Mononuclear cell (primary cell): ENCODE measurements at regions not wholly inside any gene's neighbourhood (a gene's known extent, or its start where the extent isn't known, plus 50 kb on each side); places are given as distances from the start of the nearest gene placed in this dataset.
"Not testable (repeated sequence)": the region's sequence is repeated elsewhere in the genome, so short reads cannot be mapped to it uniquely, and the experiment has no call there.

Experiments
- H3K27me3 ChIP-seq: 2 replicates; pipeline ENCODE4 v1.6.0; 2011; ENCODE audit warnings: low read length, control low read depth; ENCODE audit not compliant: insufficient read depth
- H3K4me1 ChIP-seq: 2 replicates; pipeline ENCODE4 v1.5.1; 2011; ENCODE audit warnings: mild to moderate bottlenecking, low read length, control low read depth; ENCODE audit not compliant: insufficient read depth
- H3K4me3 ChIP-seq: 2 replicates; pipeline ENCODE4 v1.5.1; 2011; ENCODE audit warnings: mild to moderate bottlenecking, low read length, moderate library complexity
- H3K9me3 ChIP-seq: 2 replicates; pipeline ENCODE4 v1.5.1; 2011; ENCODE audit warnings: low read depth, mild to moderate bottlenecking, control low read depth, low read length

DNA sequence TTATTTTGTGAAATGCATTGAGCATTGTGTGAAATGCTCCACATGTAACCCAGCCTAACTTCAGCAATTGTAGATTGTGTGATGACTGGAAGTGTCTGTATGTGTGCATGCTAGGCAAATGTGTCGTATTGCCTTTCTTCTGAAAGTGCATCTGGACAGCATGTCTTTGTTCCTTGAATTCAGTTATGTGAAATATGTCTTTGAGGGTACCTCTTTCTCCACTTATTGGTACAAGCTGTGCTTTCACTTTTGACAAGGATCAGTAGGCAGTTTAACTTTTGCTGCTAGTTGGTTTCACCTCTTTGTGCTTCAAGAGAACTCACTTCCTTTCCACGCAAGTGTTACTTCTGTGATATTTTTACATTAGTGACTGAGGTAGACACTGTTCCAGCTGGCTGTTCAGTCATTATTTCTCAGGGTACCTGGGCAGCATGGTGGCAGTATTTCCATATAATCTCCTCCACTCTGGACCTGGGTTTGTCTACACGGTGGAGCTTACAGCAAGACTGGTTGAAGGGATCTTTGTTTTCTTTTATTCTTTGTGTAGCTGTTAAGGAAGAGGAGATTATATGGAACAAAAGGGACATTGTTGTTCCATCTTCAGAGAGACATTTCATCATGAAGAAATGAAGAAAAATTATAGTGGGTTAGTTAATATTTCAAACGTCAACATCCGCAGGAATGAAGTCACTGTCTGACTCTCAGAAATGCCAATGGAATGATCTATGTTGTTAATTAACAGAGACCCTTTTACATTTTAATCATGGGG is 175.4 kb downstream of the UTRN start:
- H3K4me1 ChIP-seq: peaks cover 11% of the 10 kb centered on the region
- H3K27me3 ChIP-seq: no peaks in the 10 kb centered on the region
- no peaks in the 10 kb centered on the region for H3K9me3 ChIP-seq
- no peak overlapping the region for H3K4me3 ChIP-seq

- Histone ChIP-seq H3K4me3 (no peak overlapping the region), H3K9me3 (no peaks in the 10 kb centered on the region), H3K4me1 (peaks cover 11% of the 10 kb centered on the region), H3K27me3 (no peaks in the 10 kb centered on the region)
These were observed 176.9 kb downstream of the UTRN start for GRCh38 chr6:144462058-144462457.

DNA sequence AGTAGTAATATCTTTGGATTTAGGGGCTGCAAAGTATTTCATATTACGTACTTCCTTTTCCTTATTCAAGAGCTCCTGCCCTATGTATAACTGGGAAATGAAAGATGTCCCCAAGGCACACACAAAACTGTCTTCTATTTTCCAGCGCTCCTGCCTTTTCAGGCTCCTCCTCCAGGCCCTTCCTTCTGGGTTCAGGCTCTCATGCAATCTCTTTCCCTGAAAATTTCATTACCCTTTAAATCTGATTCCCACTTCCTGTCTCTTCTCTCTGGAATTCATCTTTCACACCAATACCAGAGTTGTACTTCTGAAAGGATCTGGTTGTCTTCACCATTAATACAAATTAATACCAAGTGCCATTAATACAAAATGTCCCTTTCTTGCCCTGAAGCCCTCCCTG is 181.6 kb downstream of the UTRN start:
- H3K27me3 ChIP-seq: no peaks in the 10 kb centered on the region
- H3K4me3 ChIP-seq: no peak overlapping the region
- no peaks in the 10 kb centered on the region for H3K9me3 ChIP-seq
- H3K4me1 ChIP-seq: peaks cover 5% of the 10 kb centered on the region

- no peaks in the 10 kb centered on the region for H3K9me3 ChIP-seq
- no peaks in the 10 kb centered on the region for H3K27me3 ChIP-seq
- peaks cover 5% of the 10 kb centered on the region for H3K4me1 ChIP-seq
- no peak overlapping the region for H3K4me3 ChIP-seq
These were observed 182.1 kb downstream of the UTRN start for GRCh38 chr6:144467172-144467762.

GRCh38 chr6:144467921-144468320 is 182.8 kb downstream of the UTRN start:
- H3K27me3 ChIP-seq: no peaks in the 10 kb centered on the region
- H3K9me3 ChIP-seq: no peaks in the 10 kb centered on the region
- H3K4me3 ChIP-seq: no peak overlapping the region
- H3K4me1 ChIP-seq: peaks cover 5% of the 10 kb centered on the region

DNA sequence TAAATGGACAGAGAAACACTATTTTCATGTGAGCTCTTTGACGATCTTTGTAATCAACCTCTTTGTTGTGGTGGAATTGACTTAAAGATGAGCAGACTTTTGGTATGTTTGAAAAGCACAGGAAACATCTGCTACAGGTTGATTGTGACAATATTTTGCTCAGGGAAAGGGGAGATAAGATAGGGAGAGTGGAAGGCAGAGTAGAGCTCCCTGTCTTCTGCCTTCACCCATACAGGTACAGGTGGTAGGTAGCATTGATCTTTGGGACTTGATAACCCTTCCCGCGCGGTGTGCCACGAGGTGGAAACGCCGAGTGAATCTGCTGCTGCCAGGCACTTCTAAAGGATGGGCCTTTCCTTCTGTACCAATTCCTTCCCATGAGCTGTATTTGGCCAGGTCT is 183.6 kb downstream of the UTRN start:
- Histone ChIP-seq H3K4me3 (no peak overlapping the region), H3K4me1 (peaks cover 5% of the 10 kb centered on the region), H3K27me3 (no peaks in the 10 kb centered on the region), H3K9me3 (no peaks in the 10 kb centered on the region)

- peaks cover 5% of the 10 kb centered on the region for H3K4me1 ChIP-seq
- H3K27me3 ChIP-seq: no peaks in the 10 kb centered on the region
- H3K4me3 ChIP-seq: no peak overlapping the region
- H3K9me3 ChIP-seq: no peaks in the 10 kb centered on the region
These were observed 184.0 kb downstream of the UTRN start for GRCh38 chr6:144469144-144469575.

DNA sequence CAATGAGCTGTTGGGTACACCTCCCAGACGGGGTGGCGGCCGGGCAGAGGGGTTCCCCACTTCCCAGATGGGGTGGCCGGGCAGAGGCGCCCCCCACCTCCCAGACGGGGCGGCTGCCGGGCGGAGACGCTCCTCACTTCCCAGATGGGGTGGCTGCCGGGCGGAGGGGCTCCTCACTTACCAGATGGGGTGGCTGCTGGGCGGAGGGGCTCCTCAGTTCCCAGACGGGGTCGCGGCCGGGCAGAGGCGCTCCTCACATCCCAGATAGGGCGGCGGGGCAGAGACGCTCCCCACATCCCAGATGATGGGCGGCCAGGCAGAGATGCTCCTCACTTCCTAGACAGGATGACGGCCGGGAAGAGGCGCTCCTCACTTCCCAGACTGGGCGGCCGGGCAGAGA is 185.1 kb downstream of the UTRN start:
- not testable (repeated sequence) for H3K4me3 ChIP-seq, H3K9me3 ChIP-seq, H3K27me3 ChIP-seq, H3K4me1 ChIP-seq

GRCh38 chr6:144471986-144472385 is 186.9 kb downstream of the UTRN start:
- H3K4me3 ChIP-seq: no peak overlapping the region
- H3K9me3 ChIP-seq: no peaks in the 10 kb centered on the region
- peaks cover 5% of the 10 kb centered on the region for H3K4me1 ChIP-seq
- H3K27me3 ChIP-seq: no peaks in the 10 kb centered on the region

GRCh38 chr6:144474290-144474689 is 189.2 kb downstream of the UTRN start:
- Histone ChIP-seq H3K4me3 (no peak overlapping the region), H3K9me3 (no peaks in the 10 kb centered on the region), H3K27me3 (no peaks in the 10 kb centered on the region), H3K4me1 (no peaks in the 10 kb centered on the region)

GRCh38 chr6:144474904-144475303 is 189.8 kb downstream of the UTRN start:
- no peaks in the 10 kb centered on the region for H3K27me3 ChIP-seq
- no peaks in the 10 kb centered on the region for H3K9me3 ChIP-seq
- no peaks in the 10 kb centered on the region for H3K4me1 ChIP-seq
- H3K4me3 ChIP-seq: no peak overlapping the region

- H3K4me3 ChIP-seq: no peak overlapping the region
- no peaks in the 10 kb centered on the region for H3K9me3 ChIP-seq
- no peaks in the 10 kb centered on the region for H3K27me3 ChIP-seq
- H3K4me1 ChIP-seq: no peaks in the 10 kb centered on the region
These were observed 190.3 kb downstream of the UTRN start for GRCh38 chr6:144475411-144475810.

GRCh38 chr6:144476286-144476685 is 191.2 kb downstream of the UTRN start:
- H3K4me3 ChIP-seq: no peak overlapping the region
- no peaks in the 10 kb centered on the region for H3K27me3 ChIP-seq
- no peaks in the 10 kb centered on the region for H3K4me1 ChIP-seq
- no peaks in the 10 kb centered on the region for H3K9me3 ChIP-seq

- Histone ChIP-seq H3K27me3 (no peaks in the 10 kb centered on the region), H3K4me1 (no peaks in the 10 kb centered on the region), H3K9me3 (no peaks in the 10 kb centered on the region), H3K4me3 (no peak overlapping the region)
These were observed 192.3 kb downstream of the UTRN start for GRCh38 chr6:144477396-144477795.

DNA sequence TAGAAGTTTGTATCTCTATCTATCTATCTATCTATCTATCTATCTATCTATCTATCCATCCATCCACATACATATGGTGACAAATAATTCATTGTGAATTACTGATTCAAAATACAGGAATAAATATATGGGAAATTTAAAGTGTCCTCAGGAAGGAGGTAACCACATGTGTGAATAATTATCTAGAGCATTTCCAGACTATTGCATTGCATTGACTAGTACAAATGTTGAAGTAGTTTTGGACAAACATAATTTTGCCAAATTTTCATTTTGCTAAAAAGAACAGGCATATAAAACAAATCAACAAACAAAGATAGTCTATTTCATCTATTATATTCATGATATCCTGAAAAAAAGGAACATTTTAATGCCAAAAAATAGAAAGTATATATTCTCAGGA is 192.7 kb downstream of the UTRN start:
- Histone ChIP-seq H3K9me3 (no peaks in the 10 kb centered on the region), H3K4me1 (no peaks in the 10 kb centered on the region), H3K27me3 (no peaks in the 10 kb centered on the region), H3K4me3 (no peak overlapping the region)

- no peaks in the 10 kb centered on the region for H3K27me3 ChIP-seq
- no peak overlapping the region for H3K4me3 ChIP-seq
- H3K4me1 ChIP-seq: no peaks in the 10 kb centered on the region
- H3K9me3 ChIP-seq: no peaks in the 10 kb centered on the region
These were observed 193.3 kb downstream of the UTRN start for GRCh38 chr6:144478483-144478882.
